ENCODE measurements at regions not wholly inside any gene's neighbourhood (a gene's known extent, or its start where the extent isn't known, plus 50 kb on each side); places are given as distances from the start of the nearest gene placed in this dataset.

DNA sequence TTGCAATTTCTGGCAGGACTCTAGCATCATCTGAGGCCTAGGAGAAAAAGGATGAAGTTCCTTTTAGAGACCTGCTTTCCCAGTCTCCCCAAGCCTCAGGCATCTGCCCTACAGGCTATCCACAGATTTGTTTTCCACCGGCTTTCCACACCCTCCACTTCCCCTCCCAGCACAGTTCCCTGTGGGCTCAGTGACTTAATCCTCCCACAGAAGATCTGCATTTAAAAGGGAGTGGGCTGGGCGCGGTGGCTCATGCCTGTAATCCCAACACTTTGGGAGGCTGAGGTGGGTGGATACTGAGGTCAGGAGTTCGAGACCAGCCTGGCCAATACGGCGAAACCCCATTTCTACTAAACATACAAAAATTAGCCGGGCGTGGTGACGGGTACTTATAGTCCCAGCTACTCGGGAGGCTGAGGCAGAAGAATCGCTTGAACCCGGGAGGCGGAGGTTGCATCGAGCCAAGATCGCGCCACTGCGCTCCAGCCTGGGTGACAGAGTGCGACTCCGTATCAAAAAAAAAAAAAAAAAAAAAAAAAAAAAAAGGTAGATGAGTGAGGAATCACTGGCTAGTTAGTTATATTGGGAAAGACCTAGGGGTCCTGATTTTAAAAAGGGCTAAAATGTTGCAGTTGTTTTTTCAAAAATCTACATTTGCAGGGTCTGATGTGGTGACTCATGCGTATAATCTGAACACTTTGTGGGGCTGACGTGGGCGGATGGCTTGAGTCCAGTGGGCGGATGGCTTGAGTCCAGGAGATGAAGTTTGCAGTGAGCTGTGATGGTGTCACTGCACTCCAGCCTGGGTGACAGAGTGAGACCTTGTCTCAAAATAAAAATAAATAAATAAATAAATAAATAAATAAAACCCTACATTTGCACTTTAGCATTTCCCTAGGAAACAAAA is 119.5 kb downstream of the BAMBI start:
- TF ChIP-seq YY1 (IDR thresholded peaks at IDR 0.05; ENCODE audit: insufficient read depth, insufficient read length) (no peak), ZNF274 (IDR thresholded peaks at IDR 0.05; ENCODE audit: low read depth, low read length) (no peak)
